Hepatocyte (in vitro differentiated cells): ENCODE measurements at regions not wholly inside any gene's neighbourhood (a gene's known extent, or its start where the extent isn't known, plus 50 kb on each side); places are given as distances from the start of the nearest gene placed in this dataset.

Source experiments
- DNase-seq: peaks from one replicate; pipeline ENCODE4 v3.0.0-alpha.2; 2016; ENCODE audit warnings: low spot score
- H2AFZ ChIP-seq: fragments of 200-600 bp; sonication (generic); 2 replicates; pipeline ENCODE4 v1.6.0; 2016; ENCODE audit warnings: antibody characterized with exemption, mild to moderate bottlenecking
- H3K27ac ChIP-seq: fragments of 200-600 bp; sonication (generic); 2 replicates; pipeline ENCODE4 v1.5.1; 2016; ENCODE audit warnings: mild to moderate bottlenecking
- H3K27me3 ChIP-seq: fragments of 200-600 bp; sonication (generic); 2 replicates; pipeline ENCODE4 v1.6.1; 2016
- H3K36me3 ChIP-seq: fragments of 200-600 bp; sonication (generic); replicated peaks from 2 replicates; pipeline ENCODE4 v1.5.1; 2016; ENCODE audit warnings: low read depth; ENCODE audit not compliant: insufficient read depth
- H3K4me1 ChIP-seq: fragments of 200-600 bp; sonication (generic); 2 replicates; pipeline ENCODE4 v1.5.1; 2016; ENCODE audit warnings: mild to moderate bottlenecking, moderate library complexity; ENCODE audit not compliant: insufficient read depth
- H3K4me2 ChIP-seq: fragments of 200-600 bp; sonication (generic); 2 replicates; pipeline ENCODE4 v1.6.0; 2016
- H3K4me3 ChIP-seq: fragments of 200-600 bp; sonication (generic); 2 replicates; pipeline ENCODE4 v1.5.1; 2016; ENCODE audit warnings: mild to moderate bottlenecking
- H3K79me2 ChIP-seq: fragments of 200-600 bp; sonication (generic); 2 replicates; pipeline ENCODE4 v1.6.0; 2017; ENCODE audit warnings: mild to moderate bottlenecking
- H3K9me2 ChIP-seq: fragments of 200-600 bp; sonication (generic); replicated peaks from 2 replicates; pipeline ENCODE4 v1.6.0; 2017; ENCODE audit warnings: mild to moderate bottlenecking; ENCODE audit not compliant: insufficient read depth
- H3K9me3 ChIP-seq: fragments of 200-600 bp; sonication (generic); 2 replicates; pipeline ENCODE4 v1.5.1; 2016; ENCODE audit warnings: low read depth, mild to moderate bottlenecking
- H4K20me1 ChIP-seq: fragments of 200-600 bp; sonication (generic); 2 replicates; pipeline ENCODE4 v1.6.0; 2016; ENCODE audit warnings: mild to moderate bottlenecking; ENCODE audit not compliant: insufficient read depth, poor library complexity, severe bottlenecking
- EZH2 ChIP-seq: fragments of 200-600 bp; sonication (generic); IDR thresholded peaks from 2 replicates; pipeline ENCODE4 v1.6.1; 2016; ENCODE audit warnings: antibody characterized with exemption, mild to moderate bottlenecking, borderline replicate concordance
- EZH2phosphoT487 ChIP-seq: fragments of 200-600 bp; sonication (generic); IDR thresholded peaks from one replicate; pipeline ENCODE4 v1.6.1; 2018; ENCODE audit warnings: antibody characterized with exemption, mild to moderate bottlenecking, low read depth, moderate library complexity; ENCODE audit not compliant: unreplicated experiment, severe bottlenecking
- WGBS: methylation state at CpG from one replicate; pipeline ENCODE4 v1.1.6; 2016; ENCODE audit warnings: low lambda C conversion rate; ENCODE audit errors: missing lambda C conversion rate; 5-methylcytosine and 5-hydroxymethylcytosine counted together
- TF ChIP-seq, protein P1 (sequence below): fragments of 200-600 bp; sonication (generic); IDR thresholded peaks from 2 replicates; pipeline ENCODE4 v1.5.1; 2016; ENCODE audit warnings: antibody characterized with exemption, mild to moderate bottlenecking; ENCODE audit not compliant: poor library complexity

DNA sequence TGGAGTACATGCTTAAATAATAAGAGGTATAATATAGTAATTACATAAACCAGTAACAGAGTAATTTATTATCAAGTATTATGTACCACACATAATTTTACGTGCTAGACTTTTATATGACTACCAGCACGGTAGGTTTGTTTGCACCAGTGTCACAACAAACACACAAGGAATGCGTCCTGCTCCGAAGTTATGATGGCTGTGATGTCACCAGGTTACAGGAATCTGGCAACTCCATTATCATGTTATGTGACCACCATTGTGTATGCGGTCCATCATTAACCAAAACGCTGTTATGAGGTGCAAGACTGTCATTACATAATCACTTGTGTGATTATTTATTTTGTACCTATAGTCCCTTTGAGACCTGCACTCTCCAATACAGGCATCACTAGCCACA is 235.2 kb upstream of the PMEPA1 start:
- Histone ChIP-seq H3K4me1 (peaks cover 7% of the 10 kb centered on the region), H2AFZ (no peak overlapping the region), H3K36me3 (no peaks in the 10 kb centered on the region), H3K27ac (no peak overlapping the region), H4K20me1 (no peaks in the 10 kb centered on the region), H3K4me2 (no peak overlapping the region), H3K79me2 (no peaks in the 10 kb centered on the region), H3K4me3 (no peak overlapping the region), H3K9me2 (no peaks in the 10 kb centered on the region), H3K9me3 (no peaks in the 10 kb centered on the region), H3K27me3 (no peaks in the 10 kb centered on the region)
- WGBS = 75% methylated on average over 6 of the region's 6 CpGs
- no peak for TF ChIP-seq EZH2phosphoT487
- TF ChIP-seq EZH2 = no peak
- TF ChIP-seq, protein P1, sequence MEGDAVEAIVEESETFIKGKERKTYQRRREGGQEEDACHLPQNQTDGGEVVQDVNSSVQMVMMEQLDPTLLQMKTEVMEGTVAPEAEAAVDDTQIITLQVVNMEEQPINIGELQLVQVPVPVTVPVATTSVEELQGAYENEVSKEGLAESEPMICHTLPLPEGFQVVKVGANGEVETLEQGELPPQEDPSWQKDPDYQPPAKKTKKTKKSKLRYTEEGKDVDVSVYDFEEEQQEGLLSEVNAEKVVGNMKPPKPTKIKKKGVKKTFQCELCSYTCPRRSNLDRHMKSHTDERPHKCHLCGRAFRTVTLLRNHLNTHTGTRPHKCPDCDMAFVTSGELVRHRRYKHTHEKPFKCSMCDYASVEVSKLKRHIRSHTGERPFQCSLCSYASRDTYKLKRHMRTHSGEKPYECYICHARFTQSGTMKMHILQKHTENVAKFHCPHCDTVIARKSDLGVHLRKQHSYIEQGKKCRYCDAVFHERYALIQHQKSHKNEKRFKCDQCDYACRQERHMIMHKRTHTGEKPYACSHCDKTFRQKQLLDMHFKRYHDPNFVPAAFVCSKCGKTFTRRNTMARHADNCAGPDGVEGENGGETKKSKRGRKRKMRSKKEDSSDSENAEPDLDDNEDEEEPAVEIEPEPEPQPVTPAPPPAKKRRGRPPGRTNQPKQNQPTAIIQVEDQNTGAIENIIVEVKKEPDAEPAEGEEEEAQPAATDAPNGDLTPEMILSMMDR = no peak
- no peak for DNase-seq

DNA sequence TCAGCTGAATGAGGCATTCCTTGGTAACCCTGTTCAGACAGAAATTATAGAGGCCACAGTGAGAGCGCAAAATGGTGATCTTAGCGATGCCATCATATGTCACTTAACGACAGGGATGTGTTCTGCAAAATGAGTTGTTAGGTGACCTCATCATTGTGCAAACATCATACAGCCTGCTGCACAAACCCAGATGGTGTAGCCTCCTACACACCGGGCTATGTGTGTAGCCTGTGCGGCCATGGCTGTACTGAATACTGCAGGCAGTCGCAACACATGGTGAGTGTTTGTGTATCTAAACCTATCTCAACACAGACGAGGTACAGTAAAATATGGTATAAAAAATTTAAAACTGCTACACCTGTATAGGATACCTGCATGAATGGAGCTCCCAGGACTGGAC is 234.1 kb upstream of the PMEPA1 start:
- H3K4me3 ChIP-seq = no peak overlapping the region
- no peaks in the 10 kb centered on the region for H3K9me2 ChIP-seq
- no peaks in the 10 kb centered on the region for H4K20me1 ChIP-seq
- no peak overlapping the region for H3K4me2 ChIP-seq
- DNase-seq = no peak
- H3K79me2 ChIP-seq = no peaks in the 10 kb centered on the region
- no peaks in the 10 kb centered on the region for H3K27me3 ChIP-seq
- peaks cover 7% of the 10 kb centered on the region for H3K4me1 ChIP-seq
- H2AFZ ChIP-seq = no peak overlapping the region
- H3K36me3 ChIP-seq = no peaks in the 10 kb centered on the region
- no peak overlapping the region for H3K27ac ChIP-seq
- WGBS = 85% methylated on average over 7 of the region's 7 CpGs
- TF ChIP-seq EZH2phosphoT487 (no peak), EZH2 (no peak)
- TF ChIP-seq, protein P1 = no peak
- H3K9me3 ChIP-seq = no peaks in the 10 kb centered on the region

GRCh38 chr20:57943291-57943690 is 233.5 kb upstream of the PMEPA1 start:
- no peaks in the 10 kb centered on the region for H4K20me1 ChIP-seq
- WGBS = 94% methylated on average over 9 of the region's 9 CpGs

More at GRCh38 chr20:57943291-57943690, 233.5 kb upstream of the PMEPA1 start:
- H3K4me3 ChIP-seq = no peak overlapping the region
- TF ChIP-seq, protein P1 = no peak
- TF ChIP-seq EZH2 (no peak), EZH2phosphoT487 (no peak)
- no peaks in the 10 kb centered on the region for H3K79me2 ChIP-seq
- H3K27me3 ChIP-seq = no peaks in the 10 kb centered on the region
- H3K27ac ChIP-seq = no peak overlapping the region
- H3K4me2 ChIP-seq = no peak overlapping the region
- no peak overlapping the region for H2AFZ ChIP-seq
- peaks cover 7% of the 10 kb centered on the region for H3K4me1 ChIP-seq
- no peak for DNase-seq
- no peaks in the 10 kb centered on the region for H3K36me3 ChIP-seq
- no peaks in the 10 kb centered on the region for H3K9me3 ChIP-seq
- no peaks in the 10 kb centered on the region for H3K9me2 ChIP-seq
